Hepatocyte (in vitro differentiated cells): ENCODE measurements at regions not wholly inside any gene's neighbourhood (a gene's known extent, or its start where the extent isn't known, plus 50 kb on each side); places are given as distances from the start of the nearest gene placed in this dataset.

Source experiments
- CTCF ChIP-seq: fragments of 200-600 bp; sonication (generic); IDR thresholded peaks from 2 replicates; pipeline ENCODE4 v1.5.1; 2016; ENCODE audit warnings: antibody characterized with exemption, mild to moderate bottlenecking; ENCODE audit not compliant: poor library complexity
- EZH2phosphoT487 ChIP-seq: fragments of 200-600 bp; sonication (generic); IDR thresholded peaks from one replicate; pipeline ENCODE4 v1.6.1; 2018; ENCODE audit warnings: antibody characterized with exemption, mild to moderate bottlenecking, low read depth, moderate library complexity; ENCODE audit not compliant: unreplicated experiment, severe bottlenecking

GRCh38 chr2:143955401-143956065, 564.4 kb downstream of the ZEB2 start:
- no peak for TF ChIP-seq CTCF
- TF ChIP-seq EZH2phosphoT487 = no peak
